Hepatocyte (in vitro differentiated cells): ENCODE measurements at regions not wholly inside any gene's neighbourhood (a gene's known extent, or its start where the extent isn't known, plus 50 kb on each side); places are given as distances from the start of the nearest gene placed in this dataset.

Experiments
- DNase-seq: peaks from one replicate; pipeline ENCODE4 v3.0.0-alpha.2; 2016; ENCODE audit warnings: low spot score
- H2AFZ ChIP-seq: fragments of 200-600 bp; sonication (generic); 2 replicates; pipeline ENCODE4 v1.6.0; 2016; ENCODE audit warnings: antibody characterized with exemption, mild to moderate bottlenecking
- H3K27ac ChIP-seq: fragments of 200-600 bp; sonication (generic); 2 replicates; pipeline ENCODE4 v1.5.1; 2016; ENCODE audit warnings: mild to moderate bottlenecking
- H3K27me3 ChIP-seq: fragments of 200-600 bp; sonication (generic); 2 replicates; pipeline ENCODE4 v1.6.1; 2016
- H3K36me3 ChIP-seq: fragments of 200-600 bp; sonication (generic); replicated peaks from 2 replicates; pipeline ENCODE4 v1.5.1; 2016; ENCODE audit warnings: low read depth; ENCODE audit not compliant: insufficient read depth
- H3K4me1 ChIP-seq: fragments of 200-600 bp; sonication (generic); 2 replicates; pipeline ENCODE4 v1.5.1; 2016; ENCODE audit warnings: mild to moderate bottlenecking, moderate library complexity; ENCODE audit not compliant: insufficient read depth
- H3K4me2 ChIP-seq: fragments of 200-600 bp; sonication (generic); 2 replicates; pipeline ENCODE4 v1.6.0; 2016
- H3K4me3 ChIP-seq: fragments of 200-600 bp; sonication (generic); 2 replicates; pipeline ENCODE4 v1.5.1; 2016; ENCODE audit warnings: mild to moderate bottlenecking
- H3K79me2 ChIP-seq: fragments of 200-600 bp; sonication (generic); 2 replicates; pipeline ENCODE4 v1.6.0; 2017; ENCODE audit warnings: mild to moderate bottlenecking
- H3K9me2 ChIP-seq: fragments of 200-600 bp; sonication (generic); replicated peaks from 2 replicates; pipeline ENCODE4 v1.6.0; 2017; ENCODE audit warnings: mild to moderate bottlenecking; ENCODE audit not compliant: insufficient read depth
- H3K9me3 ChIP-seq: fragments of 200-600 bp; sonication (generic); 2 replicates; pipeline ENCODE4 v1.5.1; 2016; ENCODE audit warnings: low read depth, mild to moderate bottlenecking
- H4K20me1 ChIP-seq: fragments of 200-600 bp; sonication (generic); 2 replicates; pipeline ENCODE4 v1.6.0; 2016; ENCODE audit warnings: mild to moderate bottlenecking; ENCODE audit not compliant: insufficient read depth, poor library complexity, severe bottlenecking
- EZH2 ChIP-seq: fragments of 200-600 bp; sonication (generic); IDR thresholded peaks from 2 replicates; pipeline ENCODE4 v1.6.1; 2016; ENCODE audit warnings: antibody characterized with exemption, mild to moderate bottlenecking, borderline replicate concordance
- EZH2phosphoT487 ChIP-seq: fragments of 200-600 bp; sonication (generic); IDR thresholded peaks from one replicate; pipeline ENCODE4 v1.6.1; 2018; ENCODE audit warnings: antibody characterized with exemption, mild to moderate bottlenecking, low read depth, moderate library complexity; ENCODE audit not compliant: unreplicated experiment, severe bottlenecking
- WGBS: methylation state at CpG from one replicate; pipeline ENCODE4 v1.1.6; 2016; ENCODE audit warnings: low lambda C conversion rate; ENCODE audit errors: missing lambda C conversion rate; 5-methylcytosine and 5-hydroxymethylcytosine counted together
- TF ChIP-seq, protein P1 (sequence below): fragments of 200-600 bp; sonication (generic); IDR thresholded peaks from 2 replicates; pipeline ENCODE4 v1.5.1; 2016; ENCODE audit warnings: antibody characterized with exemption, mild to moderate bottlenecking; ENCODE audit not compliant: poor library complexity

DNA sequence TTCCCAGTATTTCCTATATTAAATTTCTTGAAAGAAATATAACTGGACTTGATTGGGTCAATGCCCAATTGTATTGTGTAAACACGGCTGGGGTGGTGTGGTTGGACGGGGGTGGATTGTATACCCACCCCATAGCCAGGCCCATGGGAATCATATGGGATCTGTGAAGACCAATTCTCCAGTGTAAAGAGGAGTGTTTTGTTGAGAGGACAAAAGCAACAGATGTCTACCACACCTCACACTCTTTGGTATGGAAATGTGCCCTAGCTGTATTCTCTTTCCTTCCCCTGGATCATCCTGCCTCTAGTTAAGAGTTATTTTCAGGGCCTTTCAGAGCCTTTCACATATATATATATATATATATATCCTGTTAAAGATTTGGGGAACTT is 57.5 kb upstream of the TGIF1 start:
- Histone ChIP-seq H2AFZ (no peak overlapping the region), H3K4me3 (no peak overlapping the region), H3K79me2 (no peaks in the 10 kb centered on the region), H3K9me3 (no peaks in the 10 kb centered on the region), H4K20me1 (no peaks in the 10 kb centered on the region), H3K36me3 (no peaks in the 10 kb centered on the region), H3K4me2 (no peak overlapping the region), H3K4me1 (no peaks in the 10 kb centered on the region), H3K9me2 (no peaks in the 10 kb centered on the region), H3K27me3 (no peaks in the 10 kb centered on the region), H3K27ac (no peak overlapping the region)
- no peak for TF ChIP-seq EZH2
- TF ChIP-seq, protein P1, sequence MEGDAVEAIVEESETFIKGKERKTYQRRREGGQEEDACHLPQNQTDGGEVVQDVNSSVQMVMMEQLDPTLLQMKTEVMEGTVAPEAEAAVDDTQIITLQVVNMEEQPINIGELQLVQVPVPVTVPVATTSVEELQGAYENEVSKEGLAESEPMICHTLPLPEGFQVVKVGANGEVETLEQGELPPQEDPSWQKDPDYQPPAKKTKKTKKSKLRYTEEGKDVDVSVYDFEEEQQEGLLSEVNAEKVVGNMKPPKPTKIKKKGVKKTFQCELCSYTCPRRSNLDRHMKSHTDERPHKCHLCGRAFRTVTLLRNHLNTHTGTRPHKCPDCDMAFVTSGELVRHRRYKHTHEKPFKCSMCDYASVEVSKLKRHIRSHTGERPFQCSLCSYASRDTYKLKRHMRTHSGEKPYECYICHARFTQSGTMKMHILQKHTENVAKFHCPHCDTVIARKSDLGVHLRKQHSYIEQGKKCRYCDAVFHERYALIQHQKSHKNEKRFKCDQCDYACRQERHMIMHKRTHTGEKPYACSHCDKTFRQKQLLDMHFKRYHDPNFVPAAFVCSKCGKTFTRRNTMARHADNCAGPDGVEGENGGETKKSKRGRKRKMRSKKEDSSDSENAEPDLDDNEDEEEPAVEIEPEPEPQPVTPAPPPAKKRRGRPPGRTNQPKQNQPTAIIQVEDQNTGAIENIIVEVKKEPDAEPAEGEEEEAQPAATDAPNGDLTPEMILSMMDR = no peak
- no peak for TF ChIP-seq EZH2phosphoT487
- no peak for DNase-seq
- WGBS = 95% methylated on average over 2 of the region's 2 CpGs

DNA sequence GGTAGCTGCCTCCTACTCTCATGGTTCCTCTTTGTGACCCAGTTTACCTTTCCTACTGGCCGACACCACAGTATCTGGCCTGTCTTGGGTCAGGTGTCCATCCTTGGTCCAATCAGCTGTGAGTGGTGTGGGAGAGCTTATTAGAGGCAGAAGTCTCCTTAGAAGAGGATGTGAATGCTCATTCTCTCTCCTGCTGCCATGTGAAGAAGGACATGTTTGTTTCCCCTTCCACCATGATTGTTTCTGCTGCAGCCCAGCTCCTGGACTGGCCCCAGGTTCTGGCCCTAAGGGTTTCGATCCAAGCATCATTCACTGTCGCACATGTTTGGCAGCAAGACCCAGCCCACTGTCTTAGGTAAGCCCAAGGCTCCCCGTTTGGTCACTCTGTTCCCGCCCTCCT is 55.3 kb upstream of the TGIF1 start:
- H3K27ac ChIP-seq = no peak overlapping the region
- H3K36me3 ChIP-seq = no peaks in the 10 kb centered on the region
- no peak overlapping the region for H3K4me3 ChIP-seq
- 92% methylated on average over 5 of the region's 5 CpGs for WGBS
- no peaks in the 10 kb centered on the region for H3K79me2 ChIP-seq
- no peaks in the 10 kb centered on the region for H3K27me3 ChIP-seq
- H4K20me1 ChIP-seq = no peaks in the 10 kb centered on the region
- DNase-seq = no peak
- TF ChIP-seq EZH2phosphoT487 = no peak
- TF ChIP-seq, protein P1 = no peak
- no peak for TF ChIP-seq EZH2
- H3K4me2 ChIP-seq = no peak overlapping the region
- H3K4me1 ChIP-seq = no peaks in the 10 kb centered on the region
- no peaks in the 10 kb centered on the region for H3K9me2 ChIP-seq
- no peaks in the 10 kb centered on the region for H3K9me3 ChIP-seq
- H2AFZ ChIP-seq = no peak overlapping the region

DNA sequence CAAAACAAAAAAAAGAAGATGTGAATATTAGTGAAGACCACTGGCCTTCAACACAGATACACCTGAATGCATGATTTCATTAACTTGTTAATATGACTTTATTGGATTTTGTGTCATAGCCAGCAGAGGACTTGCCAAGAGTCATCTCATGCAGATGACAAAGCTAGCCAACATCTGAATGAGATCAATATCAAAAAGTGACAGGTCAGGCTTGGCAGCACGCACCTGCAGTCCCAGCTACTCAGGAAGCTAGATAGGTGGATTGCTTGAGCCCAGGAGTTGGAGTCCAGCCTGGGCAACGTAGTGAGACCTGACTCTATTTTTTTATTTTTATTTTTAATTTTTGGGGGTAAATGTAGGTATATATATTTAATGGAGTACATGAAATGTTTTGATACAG is 54.5 kb upstream of the TGIF1 start:
- Histone ChIP-seq H3K79me2 (no peaks in the 10 kb centered on the region), H3K27ac (no peak overlapping the region)

More for the DNA sequence above, 54.5 kb upstream of the TGIF1 start:
- no peaks in the 10 kb centered on the region for H3K27me3 ChIP-seq
- no peak overlapping the region for H3K4me2 ChIP-seq
- no peaks in the 10 kb centered on the region for H3K9me2 ChIP-seq
- H4K20me1 ChIP-seq = no peaks in the 10 kb centered on the region
- H2AFZ ChIP-seq = no peak overlapping the region
- no peaks in the 10 kb centered on the region for H3K36me3 ChIP-seq
- WGBS = 92% methylated on average over 2 of the region's 2 CpGs
- no peak for DNase-seq
- no peaks in the 10 kb centered on the region for H3K9me3 ChIP-seq
- no peak for TF ChIP-seq EZH2phosphoT487
- TF ChIP-seq EZH2 = no peak
- TF ChIP-seq, protein P1 = no peak
- no peak overlapping the region for H3K4me3 ChIP-seq
- no peaks in the 10 kb centered on the region for H3K4me1 ChIP-seq
